IMR-90 (cell line): ENCODE measurements at regions not wholly inside any gene's neighbourhood (a gene's known extent, or its start where the extent isn't known, plus 50 kb on each side); places are given as distances from the start of the nearest gene placed in this dataset.

Source experiments
- ATAC-seq: fragments of 200-7000 bp; cut with Tn5 transposase; 2 replicates; pipeline ENCODE4 v1.9.1; 2020; ENCODE audit warnings: low read depth, mild to moderate bottlenecking, moderate library complexity
- BruUV-seq: library from RNA; stranded (reverse); fragments of 400-500 nt; replicated peaks from 2 replicates; lab custom pipeline; 2021; lab: Mats Ljungman, UMichigan
- CTCF ChIA-PET: fragments of 300-600 bp; formaldehyde crosslinking; extraction: SDS; loops from one replicate; lab custom pipeline; 2021; ENCODE audit warnings: antibody characterized with exemption; lab: Yijun Ruan, JAX
- POLR2A ChIA-PET: fragments of 300-600 bp; sonication (Branson Sonifier 250); formaldehyde crosslinking; loops from one replicate; lab custom pipeline; 2022; ENCODE audit warnings: antibody characterized with exemption; ENCODE audit not compliant: unreplicated experiment; lab: Charles Lee
- DNase-seq: peaks from one replicate; pipeline ENCODE4 v3.0.0; 2013
- H2AFZ ChIP-seq: replicated peaks from 2 replicates; pipeline ENCODE3; 2013; ENCODE audit warnings: low read length, mild to moderate bottlenecking; ENCODE audit not compliant: poor library complexity
- H2AK5ac ChIP-seq: 2 replicates; pipeline ENCODE4 v1.6.1; 2013; ENCODE audit warnings: low read depth, low read length, inconsistent platforms
- H2AK9ac ChIP-seq: replicated peaks from 2 replicates; pipeline ENCODE3; 2013; ENCODE audit warnings: mild to moderate bottlenecking, low read depth, low read length, moderate library complexity; ENCODE audit not compliant: poor library complexity
- H2BK120ac ChIP-seq: 2 replicates; pipeline ENCODE4 v1.6.1; 2013; ENCODE audit warnings: low read depth, low read length, inconsistent platforms
- H2BK15ac ChIP-seq: 3 replicates; pipeline ENCODE4 v1.6.1; 2013; ENCODE audit warnings: low read depth, low read length, inconsistent platforms
- H2BK20ac ChIP-seq: 2 replicates; pipeline ENCODE4 v1.6.1; 2013; ENCODE audit warnings: low read depth, mild to moderate bottlenecking, inconsistent platforms, low read length, moderate library complexity
- H2BK5ac ChIP-seq: 2 replicates; pipeline ENCODE4 v1.6.1; 2013; ENCODE audit warnings: mild to moderate bottlenecking, low read depth, low read length, inconsistent platforms; ENCODE audit not compliant: poor library complexity, severe bottlenecking
- H3K14ac ChIP-seq: replicated peaks from 2 replicates; pipeline ENCODE4 v1.6.1; 2013; ENCODE audit warnings: low read depth, low read length, inconsistent platforms
- H3K18ac ChIP-seq: 2 replicates; pipeline ENCODE4 v1.6.1; 2013; ENCODE audit warnings: low read depth, low read length, control low read depth
- H3K23ac ChIP-seq: 2 replicates; pipeline ENCODE4 v1.6.1; 2013; ENCODE audit warnings: low read depth, low read length, inconsistent platforms
- H3K27ac ChIP-seq: 2 replicates; pipeline ENCODE4 v1.5.1; 2013; ENCODE audit warnings: mild to moderate bottlenecking, control low read depth, low read length; ENCODE audit not compliant: insufficient read depth
- H3K27me3 ChIP-seq: 2 replicates; pipeline ENCODE4 v1.6.1; 2013; ENCODE audit warnings: low read length; ENCODE audit not compliant: control insufficient read depth, insufficient read depth
- H3K36me3 ChIP-seq: 2 replicates; pipeline ENCODE4 v1.6.1; 2013; ENCODE audit warnings: low read length, mixed read lengths; ENCODE audit not compliant: control insufficient read depth, insufficient read depth
- H3K4ac ChIP-seq: 2 replicates; pipeline ENCODE4 v1.6.1; 2013; ENCODE audit warnings: low read depth, low read length, inconsistent platforms
- H3K4me1 ChIP-seq: 2 replicates; pipeline ENCODE4 v1.6.1; 2013; ENCODE audit warnings: low read length, mixed read lengths; ENCODE audit not compliant: control insufficient read depth, insufficient read depth
- H3K4me2 ChIP-seq: 2 replicates; pipeline ENCODE4 v1.6.1; 2013; ENCODE audit warnings: low read depth, mild to moderate bottlenecking, control low read depth, low read length, moderate library complexity
- H3K4me3 ChIP-seq: 2 replicates; pipeline ENCODE4 v1.5.1; 2013; ENCODE audit warnings: low read depth, mild to moderate bottlenecking, control low read depth, low read length, moderate library complexity; ENCODE audit not compliant: insufficient read depth
- H3K56ac ChIP-seq: 2 replicates; pipeline ENCODE4 v1.6.1; 2013; ENCODE audit warnings: low read length, inconsistent platforms; ENCODE audit not compliant: insufficient read depth; ENCODE audit errors: extremely low read depth
- H3K79me1 ChIP-seq, 2 experiments: 2 replicates each; pipeline ENCODE4 v1.6.1; 2013; ENCODE audit warnings: low read length in 2 of 2, inconsistent platforms in 1 of 2, low read depth in 1 of 2
- H3K9ac ChIP-seq: 2 replicates; pipeline ENCODE4 v1.6.1; 2013; ENCODE audit warnings: low read depth, low read length, control low read depth
- H3K9me1 ChIP-seq: 2 replicates; pipeline ENCODE4 v1.6.1; 2013; ENCODE audit warnings: low read length, inconsistent platforms; ENCODE audit not compliant: insufficient read depth
- H3K9me3 ChIP-seq: 2 replicates; pipeline ENCODE4 v1.6.1; 2013; ENCODE audit warnings: low read length; ENCODE audit not compliant: control insufficient read depth, insufficient read depth
- H4K20me1 ChIP-seq: 2 replicates; pipeline ENCODE4 v1.6.1; 2013; ENCODE audit warnings: low read length, inconsistent platforms; ENCODE audit not compliant: insufficient read depth
- H4K5ac ChIP-seq: 2 replicates; pipeline ENCODE4 v1.6.1; 2013; ENCODE audit warnings: mild to moderate bottlenecking, low read depth, low read length, control low read depth
- H4K8ac ChIP-seq, 2 experiments: 2 replicates each; pipeline ENCODE4 v1.6.1; 2013; ENCODE audit warnings: low read depth in 2 of 2, low read length in 2 of 2, control low read depth in 1 of 2, inconsistent platforms in 1 of 2
- H4K91ac ChIP-seq: 2 replicates; pipeline ENCODE4 v1.6.1; 2013; ENCODE audit warnings: low read depth, low read length, inconsistent platforms; ENCODE audit not compliant: insufficient read depth
- CEBPB ChIP-seq: IDR thresholded peaks from 2 replicates; pipeline ENCODE4 v1.6.1; 2012; ENCODE audit warnings: low read depth, low read length, improper control_type of control experiment
- CHD1 ChIP-seq: IDR thresholded peaks from 2 replicates; pipeline ENCODE4 v1.6.1; 2012; ENCODE audit warnings: low read depth, low read length, improper control_type of control experiment
- MAFK ChIP-seq: IDR thresholded peaks from 2 replicates; pipeline ENCODE4 v1.6.1; 2012; ENCODE audit warnings: low read depth, low read length, improper control_type of control experiment
- NFE2L2 ChIP-seq: fragments of 150-350 bp; IDR thresholded peaks from 2 replicates; pipeline ENCODE4 v1.6.1; 2016; ENCODE audit warnings: low read depth, mild to moderate bottlenecking, low read length
- WGBS, 2 experiments: methylation state at CpG; one replicate each; pipeline versions ENCODE4 v1.1.5 to v1.1.7; 2013; ENCODE audit warnings: missing lambda C conversion rate in 2 of 2; ENCODE audit not compliant: insufficient read length in 1 of 2; ENCODE audit errors: extremely low coverage in 2 of 2; 5-methylcytosine and 5-hydroxymethylcytosine counted together
- dilution Hi-C: fragments of 300-500 bp; cut with HindIII; formaldehyde crosslinking; loops from one replicate; pipeline ENCODE4 v1.14.3; 2018; ENCODE audit warnings: low sequenced_read_pairs; ENCODE audit not compliant: unreplicated experiment
- in situ Hi-C: fragments of 300-500 bp; cut with MboI; formaldehyde crosslinking; loops from 3 replicates; pipeline ENCODE4 v1.14.3; 2019; ENCODE audit warnings: low sequenced_read_pairs, inconsistent platforms, mixed read lengths
- intact Hi-C: fragments of 100-400 bp; cut with micrococcal nuclease; formaldehyde crosslinking; loops from 2 replicates; pipeline ENCODE4 v1.10.0; 2022

- H3K4me3 ChIP-seq, result no peak overlapping the region
- no peak overlapping the region for H2AK9ac ChIP-seq
- H2AFZ ChIP-seq, result no peak overlapping the region
- no peaks in the 10 kb centered on the region for H3K4me1 ChIP-seq
- no peak overlapping the region for H4K91ac ChIP-seq
- no peak overlapping the region for H3K56ac ChIP-seq
- intact Hi-C loops (no loop called here), in situ Hi-C loops (no loop called here), dilution Hi-C loops (no loop called here)
- TF ChIP-seq MAFK (no peak), NFE2L2 (no peak), CEBPB (no peak), CHD1 (no peak)
- no peak overlapping the region for H3K18ac ChIP-seq
- ChIA-PET CTCF (interaction anchor here (0.6 kb wide), 1 partner anchor 14 kb away, joined by 3 read pairs; no protein-coding TSS in a partner anchor), POLR2A (no interaction called here)
- no peaks in the 10 kb centered on the region; the same call in 1 of the 2 replicates for H3K9me3 ChIP-seq
- no peak overlapping the region for H2BK5ac ChIP-seq
- DNase-seq, result no peak
- no peak overlapping the region for H3K14ac ChIP-seq
- H4K8ac ChIP-seq, result no peak overlapping the region
- WGBS, 2 experiments, result no CpG with 5 or more reads among the region's 2 CpGs
- H3K27me3 ChIP-seq, result no peaks in the 10 kb centered on the region
- H2BK20ac ChIP-seq, result no peak overlapping the region
- no peak overlapping the region for H3K4ac ChIP-seq
- no peak overlapping the region for H3K27ac ChIP-seq
- no TSS peak for BruUV-seq
- no peak overlapping the region for H3K9ac ChIP-seq
- no peak overlapping the region for H2BK120ac ChIP-seq
- no peaks in the 10 kb centered on the region for H3K36me3 ChIP-seq
- no peaks in the 10 kb centered on the region for H3K9me1 ChIP-seq
- H4K20me1 ChIP-seq, result no peaks in the 10 kb centered on the region
- no peak overlapping the region for H3K23ac ChIP-seq
- H2AK5ac ChIP-seq, result no peak overlapping the region
- no peak overlapping the region for H4K5ac ChIP-seq
- H2BK15ac ChIP-seq, result no peak overlapping the region
- no peak overlapping the region for H3K4me2 ChIP-seq
- no peaks in the 10 kb centered on the region for H3K79me1 ChIP-seq
- no peak for ATAC-seq
Observed at GRCh38 chr6:102488729-102489128, 1095.2 kb downstream of the GRIK2 start.
